ENCODE measurements at regions not wholly inside any gene's neighbourhood (a gene's known extent, or its start where the extent isn't known, plus 50 kb on each side); places are given as distances from the start of the nearest gene placed in this dataset.

DNA sequence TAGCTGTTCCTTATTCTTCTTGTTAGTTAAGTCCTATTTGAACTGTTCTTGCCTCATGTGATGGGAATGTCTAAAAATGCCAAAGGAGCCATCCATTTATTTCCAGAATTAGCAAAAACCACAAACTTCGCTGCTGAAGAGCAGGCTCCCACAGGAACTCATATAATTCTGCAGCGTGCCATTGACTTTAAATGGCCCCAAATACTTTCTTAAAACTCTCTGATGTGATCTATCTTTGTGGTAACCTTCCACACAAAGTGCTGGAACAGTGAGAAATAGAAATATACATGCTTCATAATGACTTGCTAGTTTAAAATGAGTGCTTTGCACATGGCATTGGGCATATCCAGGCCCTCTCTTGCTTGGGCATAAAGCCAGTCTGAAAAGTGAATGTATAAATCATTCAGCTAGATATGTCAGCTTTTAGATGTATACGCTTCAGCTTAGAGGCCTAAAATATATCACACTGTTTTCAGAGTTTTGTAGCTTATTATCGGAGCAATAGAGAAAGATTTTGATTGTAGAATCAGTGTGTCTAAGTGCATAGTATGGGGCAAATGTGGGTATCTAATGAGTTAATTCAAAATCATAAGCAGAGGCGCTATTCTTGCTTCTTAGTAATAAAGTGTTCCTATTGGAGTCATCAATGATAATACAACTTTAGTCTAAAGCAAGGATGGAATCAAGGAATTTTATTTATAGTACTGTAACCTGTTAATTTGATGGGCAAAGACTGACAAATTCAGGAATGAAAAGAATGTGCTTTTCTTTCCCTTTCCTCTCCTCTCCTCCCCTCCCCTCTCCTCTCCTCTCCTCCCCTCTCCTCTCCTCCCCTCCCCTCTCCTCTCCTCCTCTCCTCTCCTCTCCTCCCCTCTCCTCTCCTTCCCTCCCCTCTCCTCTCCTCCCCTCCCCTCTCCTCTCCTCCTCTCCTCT lies 392.2 kb upstream of the ZFP42 start:
- TF ChIP-seq, protein P1, sequence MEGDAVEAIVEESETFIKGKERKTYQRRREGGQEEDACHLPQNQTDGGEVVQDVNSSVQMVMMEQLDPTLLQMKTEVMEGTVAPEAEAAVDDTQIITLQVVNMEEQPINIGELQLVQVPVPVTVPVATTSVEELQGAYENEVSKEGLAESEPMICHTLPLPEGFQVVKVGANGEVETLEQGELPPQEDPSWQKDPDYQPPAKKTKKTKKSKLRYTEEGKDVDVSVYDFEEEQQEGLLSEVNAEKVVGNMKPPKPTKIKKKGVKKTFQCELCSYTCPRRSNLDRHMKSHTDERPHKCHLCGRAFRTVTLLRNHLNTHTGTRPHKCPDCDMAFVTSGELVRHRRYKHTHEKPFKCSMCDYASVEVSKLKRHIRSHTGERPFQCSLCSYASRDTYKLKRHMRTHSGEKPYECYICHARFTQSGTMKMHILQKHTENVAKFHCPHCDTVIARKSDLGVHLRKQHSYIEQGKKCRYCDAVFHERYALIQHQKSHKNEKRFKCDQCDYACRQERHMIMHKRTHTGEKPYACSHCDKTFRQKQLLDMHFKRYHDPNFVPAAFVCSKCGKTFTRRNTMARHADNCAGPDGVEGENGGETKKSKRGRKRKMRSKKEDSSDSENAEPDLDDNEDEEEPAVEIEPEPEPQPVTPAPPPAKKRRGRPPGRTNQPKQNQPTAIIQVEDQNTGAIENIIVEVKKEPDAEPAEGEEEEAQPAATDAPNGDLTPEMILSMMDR (optimal IDR thresholded peaks at IDR 0.05 in 1 of 3, IDR thresholded peaks at IDR 0.05 in 1 of 3, conservative IDR thresholded peaks at IDR 0.05 in 1 of 3; ENCODE audit: extremely low read depth in 1 of 3, insufficient read depth in 2 of 3, low read length in 3 of 3), result no peak
- TF ChIP-seq EZH2 (IDR thresholded peaks at IDR 0.05; ENCODE audit: low read length), result no peak
